H9 (cell line): ENCODE measurements at regions not wholly inside any gene's neighbourhood (a gene's known extent, or its start where the extent isn't known, plus 50 kb on each side); places are given as distances from the start of the nearest gene placed in this dataset.

Experiments used
- DNase-seq: peaks from one replicate; pipeline ENCODE4 v3.0.0-alpha.2; 2017
- H2AFZ ChIP-seq: one replicate; pipeline ENCODE4 v1.6.1; 2013; ENCODE audit warnings: mild to moderate bottlenecking, low read length, control low read depth, moderate library complexity
- H2AK5ac ChIP-seq: 2 replicates; pipeline ENCODE4 v1.6.1; 2013; ENCODE audit warnings: low read length, control low read depth, mixed read lengths; ENCODE audit not compliant: insufficient read length
- H2BK120ac ChIP-seq: one replicate; pipeline ENCODE4 v1.6.1; 2013; ENCODE audit warnings: low read depth, mild to moderate bottlenecking, low read length, control low read depth, inconsistent platforms; ENCODE audit not compliant: poor library complexity, severe bottlenecking
- H2BK12ac ChIP-seq: 2 replicates; pipeline ENCODE4 v1.6.1; 2013; ENCODE audit warnings: low read length, control low read depth, mixed read lengths, low read depth; ENCODE audit not compliant: insufficient read length
- H2BK15ac ChIP-seq: 2 replicates; pipeline ENCODE4 v1.6.1; 2013; ENCODE audit warnings: low read depth, low read length, control low read depth
- H2BK20ac ChIP-seq: one replicate; pipeline ENCODE4 v1.6.1; 2013; ENCODE audit warnings: low read depth, mild to moderate bottlenecking, low read length, control low read depth, inconsistent platforms; ENCODE audit not compliant: poor library complexity, severe bottlenecking
- H2BK5ac ChIP-seq: 2 replicates; pipeline ENCODE4 v1.6.1; 2013; ENCODE audit warnings: low read length, control low read depth, mixed read lengths; ENCODE audit not compliant: insufficient read length
- H3K14ac ChIP-seq: 2 replicates; pipeline ENCODE4 v1.6.1; 2013; ENCODE audit warnings: low read length, control low read depth; ENCODE audit not compliant: insufficient read depth
- H3K18ac ChIP-seq: 2 replicates; pipeline ENCODE4 v1.6.1; 2013; ENCODE audit warnings: low read depth, mild to moderate bottlenecking, mixed read lengths, low read length, control low read depth; ENCODE audit not compliant: insufficient read length
- H3K23ac ChIP-seq: 2 replicates; pipeline ENCODE4 v1.6.1; 2013; ENCODE audit warnings: low read length, control low read depth, mixed read lengths, low read depth; ENCODE audit not compliant: insufficient read length
- H3K23me2 ChIP-seq: 2 replicates; pipeline ENCODE4 v1.6.1; 2013; ENCODE audit warnings: low read depth, mild to moderate bottlenecking, mixed read lengths, low read length, control low read depth; ENCODE audit not compliant: insufficient read length, poor library complexity, severe bottlenecking
- H3K27ac ChIP-seq: 2 replicates; pipeline ENCODE4 v1.5.1; 2013; ENCODE audit warnings: low read length, control low read depth, mixed read lengths, low read depth; ENCODE audit not compliant: insufficient read length
- H3K27me3 ChIP-seq: 2 replicates; pipeline ENCODE4 v1.6.1; 2013; ENCODE audit warnings: low read length, control low read depth, inconsistent platforms; ENCODE audit not compliant: insufficient read depth
- H3K4ac ChIP-seq: 2 replicates; pipeline ENCODE4 v1.6.1; 2013; ENCODE audit warnings: low read depth, mild to moderate bottlenecking, control low read depth, inconsistent platforms, low read length, moderate library complexity
- H3K4me1 ChIP-seq: 2 replicates; pipeline ENCODE4 v1.6.1; 2013; ENCODE audit warnings: low read length, control low read depth, inconsistent platforms; ENCODE audit not compliant: insufficient read depth
- H3K4me2 ChIP-seq: 2 replicates; pipeline ENCODE4 v1.6.1; 2013; ENCODE audit warnings: low read length, control low read depth, mixed read lengths; ENCODE audit not compliant: insufficient read length, insufficient read depth
- H3K56ac ChIP-seq: 2 replicates; pipeline ENCODE4 v1.6.1; 2013; ENCODE audit warnings: low read depth, mild to moderate bottlenecking, mixed read lengths, low read length, control low read depth; ENCODE audit not compliant: insufficient read length
- H3K79me1 ChIP-seq: 2 replicates; pipeline ENCODE4 v1.6.1; 2013; ENCODE audit warnings: low read depth, mild to moderate bottlenecking, moderate library complexity, low read length, control low read depth, inconsistent platforms; ENCODE audit not compliant: insufficient read depth, poor library complexity, severe bottlenecking
- H3K79me2 ChIP-seq: 2 replicates; pipeline ENCODE4 v1.6.1; 2013; ENCODE audit warnings: low read length, control low read depth, inconsistent platforms; ENCODE audit not compliant: insufficient read depth
- H3K9ac ChIP-seq: 2 replicates; pipeline ENCODE4 v1.6.1; 2013; ENCODE audit warnings: low read length, control low read depth, mixed read lengths; ENCODE audit not compliant: insufficient read length; ENCODE audit errors: extremely low read depth
- H3K9me3 ChIP-seq: one replicate; pipeline ENCODE4 v1.6.1; 2013; ENCODE audit warnings: low read depth, low read length, inconsistent platforms; ENCODE audit not compliant: control insufficient read depth
- H3T11ph ChIP-seq: one replicate; pipeline ENCODE4 v1.6.1; 2013; ENCODE audit warnings: mild to moderate bottlenecking, low read length, control low read depth, inconsistent platforms
- H4K20me1 ChIP-seq: one replicate; pipeline ENCODE4 v1.6.1; 2013; ENCODE audit not compliant: control insufficient read depth, insufficient read length, insufficient read depth
- H4K5ac ChIP-seq: 2 replicates; pipeline ENCODE4 v1.6.1; 2013; ENCODE audit warnings: low read depth, mild to moderate bottlenecking, mixed read lengths, low read length, control low read depth; ENCODE audit not compliant: insufficient read length
- H4K8ac ChIP-seq: replicated peaks from 2 replicates; pipeline ENCODE4 v1.6.1; 2013; ENCODE audit warnings: low read length, control low read depth, mixed read lengths, low read depth; ENCODE audit not compliant: insufficient read length
- H4K91ac ChIP-seq: 2 replicates; pipeline ENCODE4 v1.6.1; 2013; ENCODE audit warnings: low read depth, mild to moderate bottlenecking, moderate library complexity, mixed read lengths, low read length, control low read depth; ENCODE audit not compliant: insufficient read length
- H3K27ac Mint-ChIP-seq, 3 experiments: 2 replicates in 2 of 3; 3 replicates in 1 of 3; pipeline ENCODE4 v1.8.0; 2020 to 2021; ENCODE audit warnings: mixed read lengths in 3 of 3, mild to moderate bottlenecking in 1 of 3, moderate library complexity in 1 of 3
- H3K27me3 Mint-ChIP-seq: 2 replicates; pipeline ENCODE4 v1.8.0; 2021; ENCODE audit warnings: low read depth, mild to moderate bottlenecking, moderate library complexity, mixed read lengths
- H3K36me3 Mint-ChIP-seq, 3 experiments: 2 replicates in 2 of 3; 3 replicates in 1 of 3; pipeline ENCODE4 v1.8.0; 2020 to 2021; ENCODE audit warnings: low read depth in 3 of 3, mixed read lengths in 3 of 3; ENCODE audit not compliant: insufficient read depth in 1 of 3
- H3K4me1 Mint-ChIP-seq, 2 experiments: 2 replicates each; pipeline ENCODE4 v1.8.0; 2020; ENCODE audit warnings: mixed read lengths in 2 of 2
- H3K4me3 Mint-ChIP-seq, 2 experiments: 2 replicates in 1 of 2; 3 replicates in 1 of 2; pipeline ENCODE4 v1.8.0; 2020 to 2021; ENCODE audit warnings: mild to moderate bottlenecking in 2 of 2, mixed read lengths in 2 of 2, moderate library complexity in 1 of 2
- H3K9me3 Mint-ChIP-seq, 2 experiments: 2 replicates in 1 of 2; 3 replicates in 1 of 2; pipeline ENCODE4 v1.8.0; 2020; ENCODE audit warnings: mild to moderate bottlenecking in 2 of 2, mixed read lengths in 2 of 2, moderate library complexity in 1 of 2
- WGBS: extraction: QIAGEN DNeasy Blood & Tissue Kit; methylation state at CpG from one replicate; pipeline ENCODE4 v1.1.7; 2013; ENCODE audit warnings: missing lambda C conversion rate, low lambda C conversion rate, mixed read lengths; ENCODE audit not compliant: insufficient read length; ENCODE audit errors: extremely low coverage; 5-methylcytosine and 5-hydroxymethylcytosine counted together
- TF ChIP-seq, protein P1 (sequence below): fragments of 200-600 bp; sonication (generic); conservative IDR thresholded peaks from 3 replicates; pipeline ENCODE4 v1.8.0; 2021; ENCODE audit warnings: antibody characterized with exemption, mild to moderate bottlenecking

DNA sequence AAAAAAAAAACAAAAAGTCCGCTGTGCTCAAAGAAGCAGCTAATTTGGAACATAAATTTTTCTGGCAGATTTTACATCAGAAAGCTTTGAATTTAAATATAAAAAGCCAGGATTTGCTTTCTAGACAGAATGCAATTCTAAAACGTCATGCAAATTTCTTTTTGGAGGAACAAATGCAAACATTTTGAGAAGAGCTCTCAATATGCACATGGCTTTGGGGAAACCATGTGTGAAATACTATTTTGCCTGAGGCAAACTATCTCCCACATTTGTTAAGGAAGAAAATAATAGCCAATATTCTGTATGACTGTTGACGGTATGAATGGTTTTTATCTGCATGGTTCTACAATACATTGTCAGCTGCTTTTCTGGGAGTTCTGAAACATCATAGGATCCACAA lies 320.0 kb upstream of the PSMD7 start:
- Histone ChIP-seq H3K9ac (no peak overlapping the region), H3K23me2 (no peaks in the 10 kb centered on the region), H2BK12ac (no peak overlapping the region), H4K5ac (no peak overlapping the region), H3K9me3 (no peaks in the 10 kb centered on the region), H2BK20ac (no peak overlapping the region), H4K20me1 (no peaks in the 10 kb centered on the region), H3K14ac (no peak overlapping the region), H4K8ac (no peak overlapping the region), H3K56ac (no peak overlapping the region), H3T11ph (no peak overlapping the region), H2BK5ac (no peak overlapping the region), H3K4ac (no peak overlapping the region), H2AK5ac (no peak overlapping the region), H3K4me1 (no peaks in the 10 kb centered on the region), H2BK120ac (no peak overlapping the region), H3K27ac (no peak overlapping the region), H2BK15ac (no peak overlapping the region), H3K79me2 (no peaks in the 10 kb centered on the region), H3K27me3 (no peaks in the 10 kb centered on the region), H3K23ac (no peak overlapping the region), H2AFZ (no peak overlapping the region), H3K4me2 (no peak overlapping the region), H3K79me1 (no peaks in the 10 kb centered on the region), H3K18ac (no peak overlapping the region), H4K91ac (no peak overlapping the region)
- H3K4me1 Mint-ChIP-seq: peaks cover 8 to 12% of the 10 kb centered on the region in 2 experiments; a peak in 3 of 4 replicates
- H3K4me3 Mint-ChIP-seq: no peak overlapping the region
- WGBS: no CpG with 5 or more reads among the region's 3 CpGs
- H3K9me3 Mint-ChIP-seq: peaks cover 8 to 17% of the 10 kb centered on the region in 2 experiments
- TF ChIP-seq, protein P1, sequence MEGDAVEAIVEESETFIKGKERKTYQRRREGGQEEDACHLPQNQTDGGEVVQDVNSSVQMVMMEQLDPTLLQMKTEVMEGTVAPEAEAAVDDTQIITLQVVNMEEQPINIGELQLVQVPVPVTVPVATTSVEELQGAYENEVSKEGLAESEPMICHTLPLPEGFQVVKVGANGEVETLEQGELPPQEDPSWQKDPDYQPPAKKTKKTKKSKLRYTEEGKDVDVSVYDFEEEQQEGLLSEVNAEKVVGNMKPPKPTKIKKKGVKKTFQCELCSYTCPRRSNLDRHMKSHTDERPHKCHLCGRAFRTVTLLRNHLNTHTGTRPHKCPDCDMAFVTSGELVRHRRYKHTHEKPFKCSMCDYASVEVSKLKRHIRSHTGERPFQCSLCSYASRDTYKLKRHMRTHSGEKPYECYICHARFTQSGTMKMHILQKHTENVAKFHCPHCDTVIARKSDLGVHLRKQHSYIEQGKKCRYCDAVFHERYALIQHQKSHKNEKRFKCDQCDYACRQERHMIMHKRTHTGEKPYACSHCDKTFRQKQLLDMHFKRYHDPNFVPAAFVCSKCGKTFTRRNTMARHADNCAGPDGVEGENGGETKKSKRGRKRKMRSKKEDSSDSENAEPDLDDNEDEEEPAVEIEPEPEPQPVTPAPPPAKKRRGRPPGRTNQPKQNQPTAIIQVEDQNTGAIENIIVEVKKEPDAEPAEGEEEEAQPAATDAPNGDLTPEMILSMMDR: no peak
- peaks cover 1 to 8% (median 8%) of the 10 kb centered on the region in 3 experiments for H3K36me3 Mint-ChIP-seq
- DNase-seq: no peak
- H3K27me3 Mint-ChIP-seq: peaks cover 3% of the 10 kb centered on the region; the same call in 1 of the 2 replicates
- no peak overlapping the region for H3K27ac Mint-ChIP-seq
